Tongue (tissue), 1 donor: ENCODE measurements at regions not wholly inside any gene's neighbourhood (a gene's known extent, or its start where the extent isn't known, plus 50 kb on each side); places are given as distances from the start of the nearest gene placed in this dataset.
A peak's percentile ranks its signal among the peaks of the same experiment; 100 is the strongest.

Source experiments
- DNase-seq: peaks from one replicate; pipeline ENCODE4 v3.0.0-alpha.2; 2015

- no peak for DNase-seq
Observed at GRCh38 chr5:17431272-17432050, 66.6 kb upstream of the TAF11L2 start.

- DNase-seq, result no peak
Observed at GRCh38 chr5:17432569-17432968, 65.5 kb upstream of the TAF11L2 start.

GRCh38 chr5:17433406-17433805 is 64.6 kb upstream of the TAF11L2 start:
- no peak for DNase-seq

- no peak for DNase-seq
Observed at GRCh38 chr5:17434982-17435381, 63.0 kb upstream of the TAF11L2 start.

GRCh38 chr5:17436350-17436749 is 61.7 kb upstream of the TAF11L2 start:
- peak; percentile 12 for DNase-seq

GRCh38 chr5:17436761-17437221 is 61.2 kb upstream of the TAF11L2 start:
- DNase-seq, result peak; percentile 12

GRCh38 chr5:17438027-17438426 is 60.0 kb upstream of the TAF11L2 start:
- DNase-seq, result no peak

- DNase-seq, result no peak
Observed at GRCh38 chr5:17439956-17440355, 58.1 kb upstream of the TAF11L2 start.

- DNase-seq, result no peak
Observed at GRCh38 chr5:17440766-17441165, 57.3 kb upstream of the TAF11L2 start.

GRCh38 chr5:17441351-17441750 is 56.7 kb upstream of the TAF11L2 start:
- DNase-seq, result no peak

- no peak for DNase-seq
Observed at GRCh38 chr5:17443333-17444130, 54.5 kb upstream of the TAF11L2 start.

GRCh38 chr5:17444496-17444895 is 53.5 kb upstream of the TAF11L2 start:
- DNase-seq, result no peak

GRCh38 chr5:17445185-17445584 is 52.8 kb upstream of the TAF11L2 start:
- no peak for DNase-seq
